ENCODE measurements at regions not wholly inside any gene's neighbourhood (a gene's known extent, or its start where the extent isn't known, plus 50 kb on each side); places are given as distances from the start of the nearest gene placed in this dataset.
"Not testable (repeated sequence)": the region's sequence is repeated elsewhere in the genome, so short reads cannot be mapped to it uniquely, and the experiment has no call there.

DNA sequence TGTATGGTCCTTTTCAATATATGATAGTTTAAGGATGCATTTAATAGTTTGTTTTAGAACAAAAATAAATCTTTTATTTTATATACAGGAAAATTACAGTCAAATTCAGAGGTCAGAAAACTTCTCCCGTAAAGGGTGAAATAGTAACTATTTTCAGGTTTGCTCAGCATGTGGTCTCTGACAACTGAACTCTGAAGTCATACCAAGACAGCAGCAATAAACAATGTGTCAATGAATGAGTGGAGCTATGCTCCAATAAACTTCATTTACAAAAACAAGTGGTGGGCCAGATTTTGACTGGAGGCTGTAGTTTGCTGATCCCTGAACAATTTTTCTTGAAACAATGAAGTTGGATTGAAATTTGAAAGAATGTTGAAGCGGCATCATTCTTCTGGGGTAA lies 123.6 kb downstream of the ZNF248 start:
- H3K36me3 ChIP-seq (ENCODE audit: control insufficient read depth in 2 of 2, insufficient read depth in 2 of 2, low read length in 1 of 2) = no peaks in the 10 kb centered on the region
- peaks cover 2 to 28% of the 10 kb centered on the region in 2 donors for H3K9me3 ChIP-seq (ENCODE audit: control insufficient read depth in 2 of 2, insufficient read depth in 1 of 2, low read length in 1 of 2)
- no peaks in the 10 kb centered on the region for H3K27me3 ChIP-seq (ENCODE audit: control insufficient read depth in 2 of 2, insufficient read depth in 1 of 2, low read length in 1 of 2)
- H3K4me3 ChIP-seq (ENCODE audit: low read length in 2 of 2) = no peak overlapping the region
- DNase-seq (ENCODE audit: low read depth in 6 of 9, low spot score in 9 of 9) = no peak
- 94% methylated on average over 2 of the region's 2 CpGs for WGBS
- H3K27ac ChIP-seq (ENCODE audit: low read depth in 1 of 2, low read length in 1 of 2) = no peak overlapping the region
- H3K4me1 ChIP-seq (ENCODE audit: control insufficient read depth in 2 of 2, insufficient read depth in 2 of 2, low read length in 2 of 2) = no peaks in the 10 kb centered on the region

DNA sequence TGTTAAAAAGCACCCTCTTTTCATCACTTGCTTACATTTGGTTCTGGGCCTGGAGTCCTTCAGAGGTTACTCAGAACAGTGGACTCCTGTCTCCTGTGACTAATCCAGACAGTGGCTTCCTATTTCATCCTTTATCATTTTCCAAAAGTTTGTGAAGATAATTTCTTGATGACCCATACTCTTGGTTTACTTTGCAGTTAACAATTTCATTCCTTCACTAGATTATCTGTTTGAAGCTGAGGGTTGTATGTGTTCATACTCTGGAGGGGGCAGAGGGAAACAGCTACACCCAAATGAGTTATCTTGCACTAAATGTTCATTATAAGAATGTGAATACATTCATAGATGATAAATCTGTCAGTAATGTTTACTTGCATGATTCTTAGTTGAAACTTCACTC lies 124.7 kb downstream of the ZNF248 start:
- DNase-seq (ENCODE audit: low read depth in 6 of 9, low spot score in 9 of 9) = no peak
- Histone ChIP-seq H3K9me3 (ENCODE audit: control insufficient read depth in 2 of 2, insufficient read depth in 1 of 2, low read length in 1 of 2) (peaks cover 4 to 30% of the 10 kb centered on the region in 2 donors), H3K4me1 (ENCODE audit: control insufficient read depth in 2 of 2, insufficient read depth in 2 of 2, low read length in 2 of 2) (no peaks in the 10 kb centered on the region), H3K4me3 (ENCODE audit: low read length in 2 of 2) (no peak overlapping the region), H3K27ac (ENCODE audit: low read depth in 1 of 2, low read length in 1 of 2) (no peak overlapping the region), H3K36me3 (ENCODE audit: control insufficient read depth in 2 of 2, insufficient read depth in 2 of 2, low read length in 1 of 2) (no peaks in the 10 kb centered on the region), H3K27me3 (ENCODE audit: control insufficient read depth in 2 of 2, insufficient read depth in 1 of 2, low read length in 1 of 2) (no peaks in the 10 kb centered on the region)

DNA sequence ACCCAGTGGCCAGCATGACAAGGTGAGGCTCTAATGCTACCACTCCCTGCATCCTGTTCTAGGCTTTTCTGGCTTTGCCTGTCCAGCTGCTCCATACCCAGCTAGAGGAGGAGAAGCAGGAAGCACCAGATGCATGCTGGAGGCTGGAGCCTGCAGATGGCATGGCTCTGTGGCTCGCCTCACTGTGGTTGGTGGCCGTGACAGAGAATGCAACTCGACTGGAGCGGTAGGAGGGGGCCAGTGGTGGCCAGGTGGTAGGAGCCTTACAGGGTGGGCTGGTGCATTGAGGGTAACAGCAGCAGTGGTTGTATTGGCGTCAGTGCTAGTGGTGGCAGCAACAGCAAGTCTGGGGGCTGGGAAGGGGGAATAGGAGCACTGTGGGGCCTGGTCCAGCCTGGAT lies 128.6 kb downstream of the ZNF248 start:
- Histone ChIP-seq H3K27ac (ENCODE audit: low read depth in 1 of 2, low read length in 1 of 2) (no peak overlapping the region), H3K36me3 (ENCODE audit: control insufficient read depth in 2 of 2, insufficient read depth in 2 of 2, low read length in 1 of 2) (no peaks in the 10 kb centered on the region), H3K27me3 (ENCODE audit: control insufficient read depth in 2 of 2, insufficient read depth in 1 of 2, low read length in 1 of 2) (no peaks in the 10 kb centered on the region), H3K9me3 (ENCODE audit: control insufficient read depth in 2 of 2, insufficient read depth in 1 of 2, low read length in 1 of 2) (peaks cover 6 to 29% of the 10 kb centered on the region in 2 donors), H3K4me1 (ENCODE audit: control insufficient read depth in 2 of 2, insufficient read depth in 2 of 2, low read length in 2 of 2) (no peaks in the 10 kb centered on the region), H3K4me3 (ENCODE audit: low read length in 2 of 2) (no peak overlapping the region)
- no peak for DNase-seq (ENCODE audit: low read depth in 6 of 9, low spot score in 9 of 9)
- 82% methylated on average over 5 of the region's 5 CpGs for WGBS

DNA sequence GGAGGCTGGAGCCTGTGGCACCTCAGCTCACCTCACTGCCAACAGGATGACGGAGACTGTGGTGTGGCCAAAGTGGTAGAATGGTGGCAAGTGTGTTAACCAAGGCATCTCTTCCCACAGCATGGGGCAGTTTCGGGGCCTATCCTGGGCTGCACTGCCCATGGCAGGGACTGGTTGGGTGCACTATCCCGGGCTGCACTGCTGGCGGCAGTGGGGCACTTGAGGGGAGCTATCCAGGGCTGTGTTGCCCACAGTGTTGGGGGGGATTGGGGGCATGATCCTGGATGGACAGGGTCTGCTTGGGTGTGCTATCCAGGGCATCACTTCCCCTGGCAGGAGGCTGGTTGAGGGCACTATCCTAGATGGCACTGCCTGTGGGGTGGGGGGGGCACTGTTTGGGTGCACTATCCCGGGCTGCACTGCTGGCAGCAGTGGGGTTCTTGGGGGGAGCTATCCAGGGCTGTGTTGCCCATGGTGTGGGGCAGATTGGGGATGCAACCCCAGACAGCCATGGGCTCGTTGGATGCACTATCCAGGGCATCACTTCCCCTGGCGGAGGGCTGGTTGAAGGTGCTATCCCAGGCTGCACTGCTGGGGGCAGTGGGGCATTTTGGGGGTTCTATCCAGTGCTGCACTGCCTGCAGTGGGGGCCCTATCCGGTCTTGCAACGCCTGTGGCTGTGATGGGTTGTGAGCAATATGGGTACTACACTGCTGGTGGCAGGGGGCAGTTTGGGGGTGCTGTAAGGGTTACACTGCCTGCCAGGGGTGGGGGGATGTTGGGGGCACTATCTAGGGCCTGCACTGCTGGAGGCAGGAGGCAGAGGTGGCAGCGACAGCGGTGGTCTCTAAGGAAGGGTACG lies 129.7 kb downstream of the ZNF248 start:
- 86% methylated on average over 12 of the region's 12 CpGs for WGBS
- Histone ChIP-seq H3K9me3 (ENCODE audit: control insufficient read depth in 2 of 2, insufficient read depth in 1 of 2, low read length in 1 of 2) (peaks cover 6 to 33% of the 10 kb centered on the region in 2 donors), H3K4me3 (ENCODE audit: low read length in 2 of 2) (no peak overlapping the region), H3K27me3 (ENCODE audit: control insufficient read depth in 2 of 2, insufficient read depth in 1 of 2, low read length in 1 of 2) (no peaks in the 10 kb centered on the region), H3K36me3 (ENCODE audit: control insufficient read depth in 2 of 2, insufficient read depth in 2 of 2, low read length in 1 of 2) (no peaks in the 10 kb centered on the region), H3K4me1 (ENCODE audit: control insufficient read depth in 2 of 2, insufficient read depth in 2 of 2, low read length in 2 of 2) (no peaks in the 10 kb centered on the region), H3K27ac (ENCODE audit: low read depth in 1 of 2, low read length in 1 of 2) (no peak overlapping the region)
- DNase-seq (ENCODE audit: low read depth in 6 of 9, low spot score in 9 of 9) = no peak

DNA sequence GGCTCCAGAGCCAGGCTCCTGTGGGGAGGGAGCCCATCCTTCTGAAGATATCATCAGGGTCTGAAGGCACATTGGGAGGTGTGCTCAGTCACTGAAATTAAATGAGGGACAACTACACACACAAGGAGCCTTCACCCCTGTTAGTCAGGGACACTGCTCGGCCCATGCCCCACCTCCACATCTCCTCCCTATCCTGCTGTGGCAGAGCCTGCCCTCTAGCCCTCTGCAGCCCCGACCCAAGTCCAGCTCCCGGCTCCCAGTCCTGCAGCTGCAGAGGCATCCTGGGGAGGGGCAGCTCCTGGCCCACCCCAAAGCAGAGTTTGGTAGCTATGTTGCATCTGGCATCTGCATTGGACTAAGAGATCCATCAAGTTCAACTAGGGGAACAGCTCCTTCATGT lies 136.3 kb downstream of the ZNF248 start:
- no peak overlapping the region for H3K27ac ChIP-seq (ENCODE audit: low read depth in 1 of 2, low read length in 1 of 2)
- no peak overlapping the region for H3K4me3 ChIP-seq (ENCODE audit: low read length in 2 of 2)
- H3K36me3 ChIP-seq (ENCODE audit: control insufficient read depth in 2 of 2, insufficient read depth in 2 of 2, low read length in 1 of 2) = no peaks in the 10 kb centered on the region
- H3K4me1 ChIP-seq (ENCODE audit: control insufficient read depth in 2 of 2, insufficient read depth in 2 of 2, low read length in 2 of 2) = no peaks in the 10 kb centered on the region
- H3K27me3 ChIP-seq (ENCODE audit: control insufficient read depth in 2 of 2, insufficient read depth in 1 of 2, low read length in 1 of 2) = no peaks in the 10 kb centered on the region
- 90% methylated on average over 3 of the region's 3 CpGs for WGBS
- DNase-seq (ENCODE audit: low read depth in 6 of 9, low spot score in 9 of 9) = no peak
- H3K9me3 ChIP-seq (ENCODE audit: control insufficient read depth in 2 of 2, insufficient read depth in 1 of 2, low read length in 1 of 2) = peaks cover 4 to 24% of the 10 kb centered on the region in 2 donors

DNA sequence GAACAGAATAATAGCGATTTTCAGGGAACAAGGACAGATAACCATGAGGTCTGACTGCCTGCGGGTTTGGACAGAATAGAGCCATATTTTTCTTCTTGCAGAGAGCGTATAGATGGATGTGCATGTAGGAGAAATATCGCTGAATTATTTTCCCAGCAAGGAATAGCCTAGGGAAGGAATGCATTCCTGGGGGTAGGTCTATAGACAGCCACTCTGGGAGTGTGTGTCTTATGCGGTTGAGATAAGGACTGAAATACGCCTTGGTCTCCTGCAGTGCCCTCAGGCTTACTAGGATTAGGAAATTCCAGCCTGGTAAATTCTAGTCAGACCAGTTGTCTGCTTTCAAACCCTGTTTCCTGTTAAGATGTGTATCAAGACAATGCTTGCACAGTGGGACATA lies 139.3 kb downstream of the ZNF248 start:
- H3K27me3 ChIP-seq (ENCODE audit: control insufficient read depth in 2 of 2, insufficient read depth in 1 of 2, low read length in 1 of 2); H3K4me1 ChIP-seq (ENCODE audit: control insufficient read depth in 2 of 2, insufficient read depth in 2 of 2, low read length in 2 of 2); H3K4me3 ChIP-seq (ENCODE audit: low read length in 2 of 2); H3K36me3 ChIP-seq (ENCODE audit: control insufficient read depth in 2 of 2, insufficient read depth in 2 of 2, low read length in 1 of 2); DNase-seq (ENCODE audit: low read depth in 6 of 9, low spot score in 9 of 9); H3K27ac ChIP-seq (ENCODE audit: low read depth in 1 of 2, low read length in 1 of 2): not testable (repeated sequence)
- WGBS = 86% methylated on average over 6 of the region's 6 CpGs
- H3K9me3 ChIP-seq (ENCODE audit: control insufficient read depth in 2 of 2, insufficient read depth in 1 of 2, low read length in 1 of 2) = peaks cover 7 to 26% of the 10 kb centered on the region in 2 donors

DNA sequence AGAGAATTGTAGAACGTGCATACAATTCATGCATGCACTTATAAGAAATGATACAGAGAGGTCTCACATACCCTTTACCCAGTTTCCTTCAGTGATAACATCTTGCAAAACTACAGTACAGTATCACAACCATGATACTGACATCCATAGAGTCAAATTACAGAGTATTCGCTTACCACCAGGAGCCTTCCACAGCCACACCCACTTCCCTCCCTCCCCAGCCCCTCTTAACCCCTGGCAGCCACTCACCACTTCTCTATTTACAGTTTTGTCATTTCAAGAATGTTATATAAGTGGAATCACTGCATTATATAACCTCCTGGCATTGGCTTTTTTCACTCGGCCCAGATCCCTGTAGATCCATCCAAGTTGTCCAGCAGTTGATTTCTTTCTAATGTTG lies 143.8 kb downstream of the ZNF248 start:
- Histone ChIP-seq H3K9me3 (ENCODE audit: control insufficient read depth in 2 of 2, insufficient read depth in 1 of 2, low read length in 1 of 2) (peaks cover 13 to 33% of the 10 kb centered on the region in 2 donors), H3K36me3 (ENCODE audit: control insufficient read depth in 2 of 2, insufficient read depth in 2 of 2, low read length in 1 of 2) (no peaks in the 10 kb centered on the region), H3K27me3 (ENCODE audit: control insufficient read depth in 2 of 2, insufficient read depth in 1 of 2, low read length in 1 of 2) (no peaks in the 10 kb centered on the region), H3K4me1 (ENCODE audit: control insufficient read depth in 2 of 2, insufficient read depth in 2 of 2, low read length in 2 of 2) (no peaks in the 10 kb centered on the region), H3K4me3 (ENCODE audit: low read length in 2 of 2) (no peak overlapping the region), H3K27ac (ENCODE audit: low read depth in 1 of 2, low read length in 1 of 2) (no peak overlapping the region)
- WGBS = 77% methylated on average over 3 of the region's 3 CpGs
- no peak for DNase-seq (ENCODE audit: low read depth in 6 of 9, low spot score in 9 of 9)

DNA sequence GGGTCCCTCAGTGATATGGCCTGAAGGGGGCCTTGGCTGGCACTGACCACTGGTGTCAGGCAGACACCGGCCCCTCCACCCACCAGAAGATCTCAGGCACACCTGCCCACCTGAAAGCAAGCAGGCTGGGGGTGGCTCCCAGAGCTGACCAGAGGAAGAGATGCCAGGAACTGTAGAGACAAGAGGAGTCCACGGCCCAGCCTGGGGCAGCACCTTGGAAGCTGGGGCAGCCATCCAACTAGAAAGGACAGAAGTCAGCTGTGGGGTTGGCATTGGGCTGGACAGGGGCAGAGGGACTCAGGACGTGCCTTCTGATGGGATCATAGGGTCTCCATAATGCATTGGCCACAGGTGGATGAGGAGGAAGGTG lies 144.3 kb downstream of the ZNF248 start:
- no peak for DNase-seq (ENCODE audit: low read depth in 6 of 9, low spot score in 9 of 9)
- 74% methylated on average over 3 of the region's 3 CpGs for WGBS
- Histone ChIP-seq H3K9me3 (ENCODE audit: control insufficient read depth in 2 of 2, insufficient read depth in 1 of 2, low read length in 1 of 2) (peaks cover 13 to 38% of the 10 kb centered on the region in 2 donors), H3K4me3 (ENCODE audit: low read length in 2 of 2) (no peak overlapping the region), H3K27me3 (ENCODE audit: control insufficient read depth in 2 of 2, insufficient read depth in 1 of 2, low read length in 1 of 2) (no peaks in the 10 kb centered on the region), H3K36me3 (ENCODE audit: control insufficient read depth in 2 of 2, insufficient read depth in 2 of 2, low read length in 1 of 2) (no peaks in the 10 kb centered on the region), H3K27ac (ENCODE audit: low read depth in 1 of 2, low read length in 1 of 2) (no peak overlapping the region), H3K4me1 (ENCODE audit: control insufficient read depth in 2 of 2, insufficient read depth in 2 of 2, low read length in 2 of 2) (no peaks in the 10 kb centered on the region)

DNA sequence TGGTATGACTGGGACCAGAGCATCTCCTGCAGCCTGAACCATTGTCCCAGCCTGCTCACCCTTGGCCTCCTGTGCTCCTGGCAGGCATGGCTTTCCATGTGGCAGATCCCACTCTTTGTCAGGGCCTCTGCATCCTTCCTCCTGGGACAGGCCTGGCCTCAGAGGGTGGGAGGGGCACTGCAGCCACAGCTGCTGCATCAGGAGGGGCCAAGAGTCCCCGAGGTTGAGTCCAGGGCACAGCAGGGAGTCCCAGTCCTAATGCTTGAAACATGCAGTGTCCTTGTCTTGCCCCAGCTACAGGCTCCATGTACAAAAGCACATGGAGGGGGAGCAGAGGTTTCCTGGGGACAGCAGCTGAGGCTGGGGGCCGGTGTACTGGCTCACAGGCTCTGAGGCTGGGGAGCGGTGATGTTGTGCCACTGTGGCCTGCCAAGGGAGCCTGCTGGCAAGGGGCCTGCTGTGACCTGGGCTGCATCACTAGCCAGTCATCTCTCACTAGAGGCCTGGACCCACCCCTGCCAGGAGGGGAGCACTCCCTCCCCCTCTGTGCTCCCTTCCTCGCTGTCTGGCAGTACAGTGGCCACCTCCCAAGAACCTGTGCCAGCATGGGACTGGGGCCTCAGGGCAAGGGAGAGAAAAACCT lies 144.8 kb downstream of the ZNF248 start:
- no peak for DNase-seq (ENCODE audit: low read depth in 6 of 9, low spot score in 9 of 9)
- Histone ChIP-seq H3K9me3 (ENCODE audit: control insufficient read depth in 2 of 2, insufficient read depth in 1 of 2, low read length in 1 of 2) (peaks cover 13 to 39% of the 10 kb centered on the region in 2 donors), H3K36me3 (ENCODE audit: control insufficient read depth in 2 of 2, insufficient read depth in 2 of 2, low read length in 1 of 2) (no peaks in the 10 kb centered on the region), H3K4me3 (ENCODE audit: low read length in 2 of 2) (no peak overlapping the region), H3K27ac (ENCODE audit: low read depth in 1 of 2, low read length in 1 of 2) (no peak overlapping the region), H3K27me3 (ENCODE audit: control insufficient read depth in 2 of 2, insufficient read depth in 1 of 2, low read length in 1 of 2) (no peaks in the 10 kb centered on the region), H3K4me1 (ENCODE audit: control insufficient read depth in 2 of 2, insufficient read depth in 2 of 2, low read length in 2 of 2) (no peaks in the 10 kb centered on the region)
- WGBS = 87% methylated on average over 4 of the region's 4 CpGs

Data from thymus (tissue), 11 donors.